ENCODE measurements at regions not wholly inside any gene's neighbourhood (a gene's known extent, or its start where the extent isn't known, plus 50 kb on each side); places are given as distances from the start of the nearest gene placed in this dataset.

DNA sequence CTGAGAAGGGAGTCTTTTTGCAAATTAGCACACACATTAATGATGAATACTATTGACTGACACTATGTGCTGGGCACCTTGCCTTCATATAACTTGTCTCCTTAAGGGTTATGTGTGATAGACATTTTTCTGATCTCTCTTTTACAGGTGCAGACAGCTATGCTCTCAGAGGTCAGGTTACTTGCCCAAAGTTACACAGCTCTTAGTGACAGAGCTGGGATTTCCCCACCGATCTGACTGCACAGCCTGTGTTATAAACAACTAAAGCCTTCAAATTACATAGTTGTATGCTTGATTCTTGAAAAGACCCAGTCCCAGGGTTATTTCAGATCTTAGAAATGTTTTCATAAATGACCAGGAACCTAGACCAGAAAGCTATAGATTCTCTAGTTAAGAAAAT is 462.7 kb downstream of the EBF1 start:
- no peak for DNase-seq (ENCODE audit: low read depth)
- no peak overlapping the region for H3K4me3 ChIP-seq (ENCODE audit: low read depth, low read length)
- no peak for TF ChIP-seq CTCF (conservative IDR thresholded peaks at IDR 0.05; ENCODE audit: low read depth, low read length)

- no peak for TF ChIP-seq CTCF (conservative IDR thresholded peaks at IDR 0.05; ENCODE audit: low read depth, low read length)
- H3K4me3 ChIP-seq (ENCODE audit: low read depth, low read length), result no peak overlapping the region
- no peak for DNase-seq (ENCODE audit: low read depth)
These were observed 464.2 kb downstream of the EBF1 start for GRCh38 chr5:158635565-158635964.

DNA sequence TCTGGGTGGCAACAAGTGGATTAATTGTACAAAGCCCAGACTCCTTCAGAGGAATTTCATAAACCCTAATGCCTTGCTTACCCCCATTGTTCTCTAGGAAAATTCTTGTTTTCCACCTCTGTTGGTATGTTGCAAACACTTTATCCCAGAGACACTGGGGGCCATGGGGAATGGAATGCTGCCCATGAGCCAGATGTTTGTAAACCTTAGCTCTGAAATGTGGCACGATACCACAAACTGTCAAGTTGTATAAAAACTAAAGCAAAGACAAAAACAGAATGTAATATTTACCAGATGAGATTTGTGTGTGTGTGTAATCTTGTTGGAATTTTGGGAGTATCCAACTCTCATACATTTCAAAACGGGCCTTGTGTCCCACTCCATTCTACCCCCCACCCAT is 465.0 kb downstream of the EBF1 start:
- DNase-seq (ENCODE audit: low read depth), result no peak
- no peak for TF ChIP-seq CTCF (conservative IDR thresholded peaks at IDR 0.05; ENCODE audit: low read depth, low read length)
- no peak overlapping the region for H3K4me3 ChIP-seq (ENCODE audit: low read depth, low read length)

GRCh38 chr5:158629591-158630312 is 470.0 kb downstream of the EBF1 start:
- DNase-seq (ENCODE audit: low read depth), result no peak
- no peak for TF ChIP-seq CTCF (conservative IDR thresholded peaks at IDR 0.05; ENCODE audit: low read depth, low read length)
- H3K4me3 ChIP-seq (ENCODE audit: low read depth, low read length), result no peak overlapping the region

DNA sequence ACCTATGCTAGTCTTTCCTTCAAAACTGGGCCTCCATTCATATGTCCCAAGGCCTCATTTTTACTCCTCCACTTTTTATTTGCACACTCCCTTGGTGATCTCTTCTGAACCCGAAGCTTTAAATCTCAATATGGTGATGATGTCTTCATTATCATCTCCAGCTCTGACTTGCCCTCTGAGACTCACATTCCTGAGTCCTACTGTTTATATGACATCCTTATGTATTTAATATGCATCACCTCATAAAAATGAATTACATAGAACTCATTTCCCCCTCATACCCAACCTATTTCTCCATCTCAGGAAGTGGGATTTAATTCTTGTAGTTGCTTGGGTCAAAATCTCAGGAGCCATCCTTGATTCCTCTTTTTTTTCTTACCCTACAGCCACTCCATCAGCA is 473.0 kb downstream of the EBF1 start:
- DNase-seq (ENCODE audit: low read depth), result no peak
- H3K4me3 ChIP-seq (ENCODE audit: low read depth, low read length), result no peak overlapping the region
- TF ChIP-seq CTCF (conservative IDR thresholded peaks at IDR 0.05; ENCODE audit: low read depth, low read length), result no peak

DNA sequence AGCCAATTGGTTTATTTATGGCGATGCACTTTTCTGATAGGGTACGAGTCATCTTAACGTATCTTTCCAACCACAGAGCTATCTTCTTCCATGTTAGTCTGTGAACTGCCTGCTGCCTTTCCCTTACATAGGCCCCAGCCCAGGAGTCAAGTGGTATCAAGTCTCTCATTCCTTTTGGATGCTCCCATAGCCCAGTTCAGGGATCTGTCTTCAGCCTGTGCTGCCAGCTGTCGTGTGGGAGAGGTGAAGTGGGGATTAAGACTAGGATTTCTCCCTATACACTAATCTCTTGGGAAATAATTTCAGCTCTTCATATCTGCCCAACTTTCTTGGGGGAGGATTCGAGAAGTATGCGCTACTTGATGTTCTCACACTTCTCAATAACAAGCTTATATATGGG is 475.7 kb downstream of the EBF1 start:
- no peak for DNase-seq (ENCODE audit: low read depth)
- no peak overlapping the region for H3K4me3 ChIP-seq (ENCODE audit: low read depth, low read length)
- TF ChIP-seq CTCF (conservative IDR thresholded peaks at IDR 0.05; ENCODE audit: low read depth, low read length), result no peak

DNA sequence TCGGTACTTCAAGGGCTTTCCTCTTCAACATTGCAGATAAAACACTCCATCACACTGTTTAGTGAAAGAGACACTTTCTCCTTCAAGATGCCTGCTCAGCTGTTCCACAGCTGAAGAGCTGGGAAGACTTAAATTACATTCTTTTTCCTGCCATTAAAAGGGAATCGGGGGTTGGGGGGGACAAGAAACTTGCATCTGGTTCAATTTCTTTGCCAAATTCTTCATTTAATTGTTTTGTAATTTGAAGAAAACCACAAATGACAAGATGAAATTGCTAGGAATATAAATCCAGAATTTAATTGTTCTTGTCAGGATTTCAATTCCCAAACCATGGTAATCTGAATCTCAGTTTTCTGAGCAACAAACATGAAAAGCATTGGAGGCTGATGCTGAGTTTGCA is 478.3 kb downstream of the EBF1 start:
- H3K4me3 ChIP-seq (ENCODE audit: low read depth, low read length), result no peak overlapping the region
- TF ChIP-seq CTCF (conservative IDR thresholded peaks at IDR 0.05; ENCODE audit: low read depth, low read length), result no peak
- DNase-seq (ENCODE audit: low read depth), result no peak
